Heart right ventricle (tissue), 16 donors: ENCODE measurements at regions not wholly inside any gene's neighbourhood (a gene's known extent, or its start where the extent isn't known, plus 50 kb on each side); places are given as distances from the start of the nearest gene placed in this dataset.
"Not testable (repeated sequence)": the region's sequence is repeated elsewhere in the genome, so short reads cannot be mapped to it uniquely, and the experiment has no call there.

ENCODE experiments used
- ATAC-seq, 8 donors: fragments of 200-7000 bp; cut with Tn5 transposase; one replicate each; pipeline ENCODE4 v1.9.1; 2020; ENCODE audit warnings: mild to moderate bottlenecking in 8 of 8, moderate library complexity in 8 of 8, moderate number of reproducible peaks in 1 of 8
- DNase-seq, 2 donors: peaks; one replicate each; pipeline ENCODE4 v3.0.0-alpha.2; 2020
- H3K27ac ChIP-seq, 10 donors: fragments of 200-600 bp; sonication (generic) in 2 of 10; one replicate each; pipeline versions ENCODE4 v1.5.0 to v1.8.0; 2020 to 2022; ENCODE audit warnings: mild to moderate bottlenecking in 3 of 10
- H3K27me3 ChIP-seq, 7 donors: fragments of 200-600 bp; one replicate each; pipeline ENCODE4 v1.8.0; 2021 to 2022; ENCODE audit warnings: mild to moderate bottlenecking in 2 of 7
- H3K36me3 ChIP-seq, 9 donors: fragments of 200-600 bp; sonication (generic) in 1 of 9; one replicate each; pipeline versions ENCODE4 v1.5.0 to v1.8.0; 2020 to 2022; ENCODE audit warnings: mild to moderate bottlenecking in 2 of 9
- H3K4me1 ChIP-seq, 9 donors: fragments of 200-600 bp; sonication (generic) in 1 of 9; one replicate each; pipeline versions ENCODE4 v1.5.0 to v1.8.0; 2020 to 2022; ENCODE audit warnings: mild to moderate bottlenecking in 4 of 9
- H3K4me3 ChIP-seq, 10 donors: fragments of 200-600 bp; sonication (generic) in 2 of 10; one replicate each; pipeline versions ENCODE4 v1.5.0 to v1.8.0; 2020 to 2022; ENCODE audit warnings: mild to moderate bottlenecking in 7 of 10, moderate library complexity in 2 of 10
- H3K9me3 ChIP-seq, 11 donors: fragments of 200-600 bp in 10 of 11; sonication (generic) in 2 of 11; one replicate each; pipeline versions ENCODE4 v1.5.0 to v1.8.0; 2013 to 2022; ENCODE audit warnings: mild to moderate bottlenecking in 2 of 11, control low read depth in 1 of 11, moderate library complexity in 1 of 11
- WGBS, 2 donors: extraction: QIAGEN DNeasy Blood & Tissue Kit; methylation state at CpG; one replicate each; pipeline ENCODE4 v1.1.7; 2013; ENCODE audit warnings: inconsistent platforms in 1 of 2; 5-methylcytosine and 5-hydroxymethylcytosine counted together
- intact Hi-C, 10 donors: fragments of 100-400 bp; cut with DNase I; formaldehyde crosslinking; loops; one replicate each; pipeline versions ENCODE4 v1.11.1 to v1.14.2; 2022
- TF ChIP-seq, protein P1 (sequence below), 9 donors: fragments of 200-600 bp; sonication (generic) in 2 of 9; IDR thresholded peaks; one replicate each; pipeline versions ENCODE4 v1.5.0 to v1.8.0; 2021 to 2022; ENCODE audit warnings: antibody characterized with exemption in 9 of 9, mild to moderate bottlenecking in 5 of 9, moderate library complexity in 1 of 9
- donor health status: Arrhythmogenic right ventricular cardiomyopathy.
- donor health status: ischemic (EF 13 %, LVEDD 7.1; RV severe dilation, severe dysfunction).
- donor health status: healthy with polysubstance abuse.
- donor health status: DM: no; HTN: yes; CAD: no.
- donor health status: DM: no; HTN: no; CAD: no.
- donor health status: ischemic (EF 25% LVEDD 6.9; RV normal size, moderate dysfunction).
- donor health status: ischemic (EF 25% LVEDD 5.7; RV mildly dilated, moderate dysfunction).
- donor health status: healthy.
- donor health status: DM: yes; HTN: yes; CAD: no.
- donor health status: Ischemic cardiomyopathy.
- donor health status: ischemic (EF 35%, LVEDD 5.7; RV mildly dilated, moderate dysfunction).
- donor health status: nonischemic (EF 11% LVEDD 7.7; RV severe dilation, severe dysfunction).
- donor health status: DM: yes; HTN: yes; CAD: no.
- donor health status: PGD.
- donor health status: ischemic (EF 29% LVEDD 5.4; RV normal size, mild dysfunction).
- donor health status: nonischemic (EF 23%, LVEDD 6.1; RV moderate dilation, normal function).

DNA sequence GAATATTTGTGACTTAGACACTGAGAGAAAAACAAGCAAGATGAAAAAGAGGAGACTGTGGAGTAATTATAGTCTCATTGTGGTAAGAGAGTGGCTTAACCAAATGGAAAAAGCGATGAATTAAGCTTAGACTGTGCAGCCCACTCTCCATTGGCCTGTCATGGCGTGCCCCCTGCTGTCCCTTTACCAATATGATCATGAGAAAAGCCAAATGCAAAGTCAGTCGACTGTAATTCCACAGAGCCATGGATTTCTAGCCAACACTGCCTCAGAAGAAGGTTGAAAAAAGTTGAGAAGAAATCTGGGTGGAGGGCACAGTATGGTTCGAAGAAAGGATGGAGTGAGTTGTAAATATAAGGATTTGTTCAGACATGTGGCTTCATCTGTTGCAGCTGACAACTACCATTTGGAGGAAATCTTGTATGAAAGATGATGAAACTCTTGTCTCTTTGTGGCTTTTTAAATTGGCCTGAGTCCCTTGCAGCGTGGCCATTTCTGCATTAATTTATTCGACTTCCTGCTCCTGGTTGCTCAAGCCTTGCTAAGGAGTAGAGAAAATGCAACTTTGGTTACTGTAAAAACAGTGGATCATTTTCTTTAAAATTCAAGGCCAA, 251.4 kb downstream of the DOK5 start:
- Histone ChIP-seq H3K4me1 (no peaks in the 10 kb centered on the region), H3K9me3 (peaks cover 0 to 5% (median 0%) of the 10 kb centered on the region in 11 donors), H3K27me3 (no peaks in the 10 kb centered on the region), H3K27ac (peak overlapping the region in 1 of 10 donors; percentile 50), H3K36me3 (no peaks in the 10 kb centered on the region), H3K4me3 (no peak overlapping the region)
- 62% methylated on average over 6 of the region's 6 CpGs for WGBS, 2 donors
- DNase-seq: no peak
- intact Hi-C loops: no loop called here
- no peak for ATAC-seq
- TF ChIP-seq, protein P1, sequence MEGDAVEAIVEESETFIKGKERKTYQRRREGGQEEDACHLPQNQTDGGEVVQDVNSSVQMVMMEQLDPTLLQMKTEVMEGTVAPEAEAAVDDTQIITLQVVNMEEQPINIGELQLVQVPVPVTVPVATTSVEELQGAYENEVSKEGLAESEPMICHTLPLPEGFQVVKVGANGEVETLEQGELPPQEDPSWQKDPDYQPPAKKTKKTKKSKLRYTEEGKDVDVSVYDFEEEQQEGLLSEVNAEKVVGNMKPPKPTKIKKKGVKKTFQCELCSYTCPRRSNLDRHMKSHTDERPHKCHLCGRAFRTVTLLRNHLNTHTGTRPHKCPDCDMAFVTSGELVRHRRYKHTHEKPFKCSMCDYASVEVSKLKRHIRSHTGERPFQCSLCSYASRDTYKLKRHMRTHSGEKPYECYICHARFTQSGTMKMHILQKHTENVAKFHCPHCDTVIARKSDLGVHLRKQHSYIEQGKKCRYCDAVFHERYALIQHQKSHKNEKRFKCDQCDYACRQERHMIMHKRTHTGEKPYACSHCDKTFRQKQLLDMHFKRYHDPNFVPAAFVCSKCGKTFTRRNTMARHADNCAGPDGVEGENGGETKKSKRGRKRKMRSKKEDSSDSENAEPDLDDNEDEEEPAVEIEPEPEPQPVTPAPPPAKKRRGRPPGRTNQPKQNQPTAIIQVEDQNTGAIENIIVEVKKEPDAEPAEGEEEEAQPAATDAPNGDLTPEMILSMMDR (IDR thresholded peaks at IDR 0.05): peak in 1 of 9 donors; percentile 11

DNA sequence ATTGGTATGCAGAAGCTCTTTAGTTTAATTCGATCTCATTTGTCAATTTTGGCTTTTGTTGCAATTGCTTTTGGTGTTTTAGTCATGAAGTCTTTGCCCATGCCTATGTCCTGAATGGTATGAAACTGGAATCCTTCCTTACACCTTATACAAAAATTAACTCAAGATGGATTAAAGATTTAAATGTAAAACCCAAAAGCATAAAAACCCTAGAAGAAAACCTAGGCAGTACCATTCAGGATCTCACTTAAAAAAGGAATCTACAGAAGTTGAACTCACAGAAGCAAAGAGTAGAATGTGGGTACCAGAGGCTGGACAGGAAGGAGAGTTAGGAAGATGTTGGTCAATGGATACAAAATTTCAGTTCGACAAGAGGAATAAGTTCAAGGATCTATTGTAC, 249.9 kb downstream of the DOK5 start:
- intact Hi-C loops, H3K4me1 ChIP-seq, H3K27me3 ChIP-seq, H3K27ac ChIP-seq, DNase-seq, H3K4me3 ChIP-seq, H3K9me3 ChIP-seq, H3K36me3 ChIP-seq, ATAC-seq: not testable (repeated sequence)
- 74 to 79% methylated on average over 2 of the region's 2 CpGs for WGBS, 2 donors

DNA sequence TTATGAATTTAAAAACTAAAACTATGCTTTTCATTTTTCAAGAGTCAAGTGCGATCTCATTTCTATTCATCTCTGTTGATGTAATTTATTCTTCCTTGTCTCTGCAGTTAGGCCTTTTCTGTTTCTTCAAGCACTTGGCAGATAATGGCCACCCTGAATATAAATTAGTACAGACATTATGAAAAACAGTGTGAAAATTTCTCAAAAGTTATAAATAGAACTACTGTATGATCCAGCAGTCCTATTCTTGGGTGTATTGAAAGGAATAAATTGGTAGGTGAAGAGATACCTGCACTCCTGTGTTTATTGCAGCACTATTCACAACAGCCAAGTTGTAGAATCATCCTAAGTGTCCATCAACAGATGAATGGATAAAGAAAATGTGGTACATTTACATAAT, 248.3 kb downstream of the DOK5 start:
- no peaks in the 10 kb centered on the region for H3K36me3 ChIP-seq
- no peaks in the 10 kb centered on the region for H3K4me1 ChIP-seq
- H3K9me3 ChIP-seq: peaks cover 0 to 5% (median 0%) of the 10 kb centered on the region in 11 donors
- DNase-seq (no peak), ATAC-seq (no peak)
- intact Hi-C loops: no loop called here
- H3K27me3 ChIP-seq: no peaks in the 10 kb centered on the region
- TF ChIP-seq, protein P1 (IDR thresholded peaks at IDR 0.05): no peak
- no peak overlapping the region for H3K27ac ChIP-seq
- H3K4me3 ChIP-seq: no peak overlapping the region
- 97 to 100% methylated on average over 1 of the region's 1 CpG for WGBS, 2 donors

DNA sequence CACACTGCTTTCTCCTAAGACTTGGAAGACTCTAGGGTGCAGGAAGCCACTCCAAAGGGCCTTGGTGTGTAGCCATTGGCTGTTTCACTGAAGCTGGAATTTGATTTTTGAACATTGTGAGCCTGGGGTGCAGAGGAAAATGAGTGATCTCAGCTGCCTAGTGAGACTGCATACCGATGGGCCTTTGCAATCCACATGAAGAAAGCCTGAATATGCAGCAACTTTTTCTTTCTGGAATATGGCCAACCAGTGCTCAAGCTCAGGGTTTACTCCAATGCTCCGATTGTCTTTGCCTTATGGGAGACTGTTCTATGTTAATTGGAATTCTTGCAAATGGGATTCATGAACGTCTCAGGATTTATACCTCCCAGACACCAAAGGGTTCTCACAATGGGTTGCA, 242.6 kb downstream of the DOK5 start:
- ATAC-seq (no peak), DNase-seq (no peak)
- intact Hi-C loops: no loop called here
- Histone ChIP-seq H3K4me1 (no peaks in the 10 kb centered on the region), H3K36me3 (no peaks in the 10 kb centered on the region), H3K27me3 (peaks cover 0 to 3% (median 0%) of the 10 kb centered on the region in 7 donors), H3K9me3 (no peaks in the 10 kb centered on the region), H3K4me3 (no peak overlapping the region), H3K27ac (no peak overlapping the region)
- TF ChIP-seq, protein P1 (IDR thresholded peaks at IDR 0.05): no peak
- 64 to 66% methylated on average over 3 of the region's 3 CpGs for whole genome bisulfite sequencing, 2 donors

DNA sequence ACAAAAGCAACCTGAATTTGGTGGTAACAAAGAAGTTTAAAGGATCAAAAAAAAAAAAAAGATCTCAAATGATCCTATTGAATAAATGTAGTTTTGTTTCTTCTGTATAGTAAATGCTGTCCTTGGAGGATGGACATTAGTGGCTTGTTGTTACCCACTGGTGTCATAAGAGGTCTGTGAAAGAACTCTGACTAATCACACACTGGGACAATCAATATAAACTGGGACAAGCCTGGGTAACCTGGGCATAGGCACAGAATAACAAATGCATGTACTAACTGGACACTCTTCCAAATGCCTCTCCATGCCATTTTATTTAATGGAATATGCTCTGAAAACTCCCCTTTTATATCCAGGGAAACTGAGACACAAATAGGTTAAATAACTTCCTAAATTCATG, 241.4 kb downstream of the DOK5 start:
- intact Hi-C loops: no loop called here
- ATAC-seq: no peak
- H3K4me3 ChIP-seq: no peak overlapping the region
- H3K36me3 ChIP-seq: no peaks in the 10 kb centered on the region
- no peaks in the 10 kb centered on the region for H3K9me3 ChIP-seq
- H3K4me1 ChIP-seq: no peaks in the 10 kb centered on the region
- DNase-seq: no peak
- H3K27ac ChIP-seq: no peak overlapping the region
- TF ChIP-seq, protein P1 (IDR thresholded peaks at IDR 0.05): no peak
- peaks cover 0 to 3% (median 0%) of the 10 kb centered on the region in 7 donors for H3K27me3 ChIP-seq
